ENCODE measurements at regions not wholly inside any gene's neighbourhood (a gene's known extent, or its start where the extent isn't known, plus 50 kb on each side); places are given as distances from the start of the nearest gene placed in this dataset.

- DNase-seq (ENCODE audit: low spot score), result no peak
- intact Hi-C loops (cut with DNase I), result loop anchor here (2.0 kb wide), 1 partner anchor 111 kb away; no protein-coding TSS in a partner anchor
These were observed 127.5 kb upstream of the SLC1A4 start for GRCh38 chr2:64861452-64862397.

GRCh38 chr2:64862623-64863022 is 126.6 kb upstream of the SLC1A4 start:
- DNase-seq (ENCODE audit: low spot score), result no peak
- intact Hi-C loops (cut with DNase I), result no loop called here

DNA sequence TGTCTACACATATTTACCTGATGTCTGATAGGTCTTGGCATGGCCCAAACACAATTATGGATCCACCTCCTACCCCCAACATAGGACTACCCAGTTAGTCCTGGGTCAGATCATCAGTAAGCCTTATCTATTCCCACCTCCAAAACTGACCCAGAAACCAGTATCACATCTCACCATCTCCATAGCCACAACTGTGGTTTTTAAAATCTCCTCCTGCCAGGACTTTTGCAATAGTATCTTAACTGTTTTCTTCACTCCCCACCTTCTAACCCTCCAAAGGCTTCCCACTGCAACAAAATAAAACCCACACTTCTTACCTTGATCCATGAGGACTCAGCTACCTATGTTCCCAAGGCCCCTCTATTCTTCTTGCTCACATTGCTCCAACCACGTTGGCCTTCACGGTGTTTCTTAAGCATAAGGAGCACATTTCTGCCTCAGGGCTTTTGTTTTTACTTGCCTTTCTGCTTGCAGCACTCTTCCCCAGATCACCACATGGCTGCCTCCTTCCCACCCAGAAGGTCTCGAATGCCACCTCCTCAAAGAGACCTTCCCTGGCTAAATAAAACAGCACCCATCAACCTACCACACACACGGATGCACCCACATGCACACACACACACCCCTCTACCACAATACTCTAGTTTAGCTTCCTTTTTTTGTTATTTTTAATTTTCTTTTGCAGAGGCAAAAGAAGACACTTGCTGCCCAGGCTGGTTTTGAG is 125.9 kb upstream of the SLC1A4 start:
- DNase-seq (ENCODE audit: low spot score), result no peak
- intact Hi-C loops (cut with DNase I), result no loop called here

DNA sequence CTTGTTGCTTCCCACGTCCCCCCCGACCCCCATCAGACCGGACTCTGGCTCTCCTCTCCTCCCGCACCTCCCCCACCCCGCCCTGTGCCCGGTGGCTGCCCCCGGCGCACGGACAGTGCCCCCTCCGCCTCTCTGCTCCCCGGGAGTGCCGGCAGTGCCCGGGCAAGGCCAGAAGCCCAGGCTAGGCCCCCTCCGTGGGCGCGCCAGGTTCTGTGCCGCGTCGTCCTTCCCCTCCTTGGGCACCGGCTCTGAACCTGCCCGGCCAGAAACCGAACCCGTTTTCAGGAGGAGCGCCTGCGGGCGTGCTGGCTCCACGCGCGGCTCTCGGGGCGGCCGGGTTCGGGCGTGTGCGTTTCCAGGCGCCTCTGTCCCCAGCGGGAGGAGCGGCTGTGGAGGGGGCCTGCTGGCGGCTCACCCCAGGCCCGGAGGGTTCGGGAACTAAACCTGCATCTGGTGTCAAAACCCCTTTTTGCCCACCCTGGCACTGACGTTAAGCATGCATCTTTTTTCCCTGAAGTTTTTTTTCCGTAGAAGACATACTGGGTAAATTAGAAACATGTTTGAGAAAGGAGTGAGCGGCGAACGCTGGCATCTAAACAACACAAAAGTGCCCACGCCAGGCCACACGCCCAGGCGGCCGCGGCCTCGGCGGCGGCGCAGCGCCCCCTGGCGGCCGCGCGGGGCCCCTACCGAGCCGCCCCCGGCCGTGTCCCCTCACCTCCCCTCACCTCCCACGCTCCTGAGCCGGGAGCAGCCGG is 123.9 kb upstream of the SLC1A4 start:
- intact Hi-C loops (cut with DNase I), result loop anchor here (1.0 to 5.0 kb wide), 4 partner anchors 34 to 343 kb away; partner anchors contain the start of gene AFTPH
- DNase-seq (ENCODE audit: low spot score), result peak; percentile 85

DNA sequence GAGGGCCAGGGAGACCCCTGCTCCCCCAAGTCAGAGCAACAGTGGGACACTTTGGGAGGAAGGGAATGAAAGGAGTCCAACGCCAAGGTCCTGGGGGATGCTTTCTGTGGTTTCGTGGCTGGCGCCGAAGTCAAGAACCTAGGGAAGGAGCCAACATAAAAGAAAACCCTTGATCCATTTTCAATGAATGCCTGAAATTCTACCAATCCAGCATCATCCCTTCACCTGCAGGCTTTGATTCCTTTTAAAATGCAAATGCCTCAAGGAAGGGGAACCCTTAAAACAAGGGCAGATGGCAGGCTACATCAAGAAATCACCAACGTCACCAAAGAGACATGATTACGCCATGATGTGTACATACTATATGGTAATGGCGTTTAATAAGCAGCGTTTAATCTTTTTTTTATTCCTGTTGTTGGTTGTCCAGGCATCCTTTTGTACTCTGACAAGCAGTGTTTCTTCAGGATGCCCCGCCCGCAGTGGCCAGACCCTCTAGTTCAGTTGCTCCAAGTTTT is 123.3 kb upstream of the SLC1A4 start:
- no peak for DNase-seq (ENCODE audit: low spot score)
- intact Hi-C loops (cut with DNase I), result loop anchor here (1.0 to 5.0 kb wide), 5 partner anchors 35 to 344 kb away; partner anchors contain the start of gene AFTPH

DNA sequence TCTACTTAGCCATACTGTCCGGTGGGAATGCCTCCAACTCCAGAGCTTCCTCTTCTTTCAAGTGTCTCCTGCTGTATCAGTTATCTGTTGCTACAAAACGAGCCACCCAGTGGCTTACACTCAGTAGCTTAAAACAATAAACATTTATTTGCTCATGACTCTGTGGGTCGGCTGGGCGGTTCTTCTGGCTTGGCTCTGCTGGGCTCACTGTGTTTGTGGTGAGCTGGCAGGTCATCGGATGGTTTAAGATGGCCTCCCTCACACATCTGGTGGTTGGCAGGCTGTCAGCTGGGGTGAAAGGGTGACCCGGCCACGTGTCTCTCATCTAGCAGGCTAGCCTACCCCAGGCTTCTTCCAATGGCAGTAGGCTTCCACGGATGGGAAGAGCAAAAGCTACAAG is 122.4 kb upstream of the SLC1A4 start:
- DNase-seq (ENCODE audit: low spot score), result no peak
- intact Hi-C loops (cut with DNase I), result loop anchor here (2.0 to 5.0 kb wide), 2 partner anchors 280 to 344 kb away; partner anchors contain the start of gene AFTPH

GRCh38 chr2:64867253-64867996 is 121.8 kb upstream of the SLC1A4 start:
- intact Hi-C loops (cut with DNase I), result loop anchor here (2.0 to 5.0 kb wide), 2 partner anchors 281 to 345 kb away; partner anchors contain the start of gene AFTPH

DNA sequence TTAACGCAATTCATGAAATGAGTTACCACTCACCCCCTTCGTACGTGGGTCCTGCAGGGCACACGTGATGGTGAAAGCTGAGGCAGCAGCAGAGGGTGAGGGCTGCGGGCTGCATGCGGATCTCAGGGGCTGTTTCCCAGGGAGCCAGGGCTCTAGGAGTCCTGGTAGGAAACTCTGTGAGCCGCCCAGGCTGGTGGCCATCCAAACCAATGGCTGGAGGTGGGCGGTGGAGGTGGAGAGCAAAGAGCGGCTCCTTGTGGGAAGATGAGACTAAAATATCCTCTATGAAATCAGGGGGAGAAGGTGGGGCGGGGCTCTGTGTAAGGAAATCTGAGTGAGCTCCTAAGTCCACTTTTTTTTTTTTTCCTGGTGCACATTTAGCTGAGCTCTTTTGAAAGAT is 120.1 kb upstream of the SLC1A4 start:
- intact Hi-C loops (cut with DNase I), result loop anchor here (5.0 kb wide), 1 partner anchor 347 kb away; the partner anchor contains the start of gene AFTPH
- DNase-seq (ENCODE audit: low spot score), result no peak

More at GRCh38 chr2:64867253-64867996, 121.8 kb upstream of the SLC1A4 start:
- DNase-seq (ENCODE audit: low spot score), result no peak

DNA sequence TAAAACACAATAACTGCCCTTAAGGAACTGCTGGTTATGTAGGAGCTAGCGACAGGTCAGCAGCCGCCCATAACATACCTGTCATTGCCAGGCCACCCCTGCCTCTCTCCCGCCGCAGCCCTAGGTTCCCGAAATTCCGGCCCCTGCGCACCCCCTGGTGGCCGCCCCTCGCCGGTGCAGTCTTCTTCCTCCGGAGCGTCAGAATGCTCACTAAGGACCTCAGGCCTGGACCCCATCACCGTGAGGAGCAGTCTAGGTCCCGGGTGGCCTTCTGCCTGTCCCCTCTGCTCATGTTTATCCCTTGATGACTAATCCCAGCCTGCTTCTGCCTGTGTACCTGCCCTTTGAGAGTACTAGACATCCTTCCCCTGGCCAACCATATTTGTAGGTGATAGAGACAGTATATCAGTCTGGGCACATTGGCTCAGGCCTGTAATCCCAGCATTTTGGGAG is 115.7 kb upstream of the SLC1A4 start:
- intact Hi-C loops (cut with DNase I), result loop anchor here (5.0 to 10.0 kb wide), 2 partner anchors 541 to 819 kb away; no protein-coding TSS in a partner anchor

GRCh38 chr2:64874593-64874992 is 114.6 kb upstream of the SLC1A4 start:
- intact Hi-C loops (cut with DNase I), result loop anchor here (5.0 to 10.0 kb wide), 2 partner anchors 542 to 820 kb away; no protein-coding TSS in a partner anchor
- no peak for DNase-seq (ENCODE audit: low spot score)

More for the DNA sequence above, 115.7 kb upstream of the SLC1A4 start:
- DNase-seq (ENCODE audit: low spot score), result peak; percentile 93

- intact Hi-C loops (cut with DNase I), result loop anchor here (10.0 kb wide), 1 partner anchor 821 kb away; no protein-coding TSS in a partner anchor
- DNase-seq (ENCODE audit: low spot score), result no peak
These were observed 113.8 kb upstream of the SLC1A4 start for GRCh38 chr2:64875368-64875767.

- no peak for DNase-seq (ENCODE audit: low spot score)
- intact Hi-C loops (cut with DNase I), result loop anchor here (10.0 kb wide), 1 partner anchor 821 kb away; no protein-coding TSS in a partner anchor
These were observed 113.0 kb upstream of the SLC1A4 start for GRCh38 chr2:64876137-64876647.

GRCh38 chr2:64879745-64880144 is 109.5 kb upstream of the SLC1A4 start:
- no peak for DNase-seq (ENCODE audit: low spot score)
- intact Hi-C loops (cut with DNase I), result loop anchor here (10.0 kb wide), 1 partner anchor 825 kb away; no protein-coding TSS in a partner anchor

DNA sequence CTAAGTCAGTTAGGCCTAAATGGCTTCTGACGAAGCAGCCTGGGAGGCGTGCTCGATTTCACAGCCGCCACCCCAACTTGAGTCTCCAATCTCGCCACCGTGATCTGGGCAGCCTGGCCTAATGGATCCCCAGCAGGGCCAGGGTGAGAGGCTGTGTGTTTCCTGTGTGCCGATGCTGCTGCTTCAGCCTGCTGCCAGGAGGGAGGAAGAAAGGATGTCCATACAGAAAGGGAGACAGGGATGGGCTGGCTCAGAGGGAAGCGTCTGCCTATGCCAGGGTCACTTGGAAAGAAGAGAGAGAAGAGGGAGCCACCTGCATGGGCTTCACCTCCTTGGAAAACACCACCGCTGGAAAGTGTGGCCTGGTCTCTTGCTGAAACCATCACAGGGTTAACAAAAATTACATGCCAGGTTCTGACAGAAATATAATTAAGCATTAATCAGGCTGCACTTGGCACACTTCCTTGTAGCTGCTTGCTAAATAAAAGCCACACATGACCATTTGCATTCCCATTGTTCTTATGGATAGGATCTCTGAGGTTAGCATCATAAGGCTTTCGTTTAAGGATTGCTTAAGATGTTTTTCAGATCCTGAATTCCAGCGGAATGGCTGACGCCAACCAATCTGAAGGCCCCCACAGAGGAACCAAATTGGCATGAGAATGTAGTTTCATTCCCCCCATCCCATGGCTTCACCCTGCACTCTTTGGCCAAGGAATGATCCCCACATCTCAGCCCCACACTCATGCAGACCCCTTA is 108.8 kb upstream of the SLC1A4 start:
- DNase-seq (ENCODE audit: low spot score), result no peak
- intact Hi-C loops (cut with DNase I), result no loop called here

DNA sequence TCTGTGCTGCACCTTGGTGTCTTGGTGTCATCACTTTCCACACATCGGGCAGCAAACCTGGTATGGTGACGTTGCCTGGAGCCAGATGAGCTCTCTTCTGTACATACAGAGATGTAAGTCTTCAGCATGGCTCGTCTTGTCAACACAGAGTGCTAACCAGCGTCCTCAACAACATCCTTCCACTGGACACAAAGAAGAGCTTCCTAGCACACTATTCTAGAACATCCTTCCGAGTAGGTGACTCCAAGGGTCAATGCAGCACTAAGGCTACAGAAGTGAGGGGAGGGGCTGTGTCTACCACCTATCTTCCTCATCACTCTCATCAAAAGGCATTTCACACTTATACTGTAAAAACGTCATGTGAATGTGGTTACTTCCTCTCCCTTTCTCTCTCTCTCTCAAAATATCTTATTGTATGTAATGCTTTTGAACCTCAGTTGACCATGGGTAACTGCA is 108.1 kb upstream of the SLC1A4 start:
- intact Hi-C loops (cut with DNase I), result no loop called here
- DNase-seq (ENCODE audit: low spot score), result no peak

DNA sequence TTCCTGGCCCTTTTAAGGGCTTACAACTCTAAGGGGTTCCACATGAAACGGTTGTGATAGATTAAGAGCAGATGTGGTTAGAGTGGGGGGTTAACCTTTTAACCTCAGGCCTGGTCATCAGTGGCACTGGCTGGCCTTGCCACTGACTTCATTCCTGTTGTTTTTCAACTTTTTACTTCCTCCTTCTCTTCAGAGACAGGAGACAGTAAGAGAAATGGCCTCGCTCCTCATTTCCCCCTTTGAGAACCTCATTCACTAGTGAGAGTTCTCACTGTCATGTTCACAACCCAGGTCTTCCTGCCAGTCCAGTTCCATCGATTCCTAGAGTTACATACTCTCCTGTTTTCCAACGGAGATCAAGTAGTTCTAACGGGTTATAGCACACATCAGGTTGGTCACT is 101.6 kb upstream of the SLC1A4 start:
- intact Hi-C loops (cut with DNase I), result no loop called here

More for the DNA sequence above, 101.6 kb upstream of the SLC1A4 start:
- DNase-seq (ENCODE audit: low spot score), result no peak

Measured in cardiac septum (tissue), 1 donor.